ENCODE measurements at regions not wholly inside any gene's neighbourhood (a gene's known extent, or its start where the extent isn't known, plus 50 kb on each side); places are given as distances from the start of the nearest gene placed in this dataset.

DNA sequence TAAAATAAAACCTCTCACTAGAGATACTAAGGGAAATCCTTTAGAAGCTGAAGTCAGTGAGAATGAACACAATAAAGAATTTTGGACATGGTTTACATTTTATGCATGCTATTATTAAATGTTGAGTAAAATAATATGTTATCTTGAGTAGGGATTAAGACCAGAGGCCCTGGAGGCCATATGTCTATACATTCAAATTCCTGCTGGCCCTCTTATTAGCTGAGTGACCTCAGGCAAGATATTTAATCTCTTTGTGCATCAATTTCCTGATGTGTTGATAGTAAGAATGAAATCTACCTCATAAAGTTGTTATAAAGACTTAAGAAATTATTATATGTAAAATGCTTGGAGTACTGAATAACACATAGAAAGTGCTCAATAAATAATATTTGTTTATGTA is 281.1 kb upstream of the KLF4 start:
- TF ChIP-seq, protein P1, sequence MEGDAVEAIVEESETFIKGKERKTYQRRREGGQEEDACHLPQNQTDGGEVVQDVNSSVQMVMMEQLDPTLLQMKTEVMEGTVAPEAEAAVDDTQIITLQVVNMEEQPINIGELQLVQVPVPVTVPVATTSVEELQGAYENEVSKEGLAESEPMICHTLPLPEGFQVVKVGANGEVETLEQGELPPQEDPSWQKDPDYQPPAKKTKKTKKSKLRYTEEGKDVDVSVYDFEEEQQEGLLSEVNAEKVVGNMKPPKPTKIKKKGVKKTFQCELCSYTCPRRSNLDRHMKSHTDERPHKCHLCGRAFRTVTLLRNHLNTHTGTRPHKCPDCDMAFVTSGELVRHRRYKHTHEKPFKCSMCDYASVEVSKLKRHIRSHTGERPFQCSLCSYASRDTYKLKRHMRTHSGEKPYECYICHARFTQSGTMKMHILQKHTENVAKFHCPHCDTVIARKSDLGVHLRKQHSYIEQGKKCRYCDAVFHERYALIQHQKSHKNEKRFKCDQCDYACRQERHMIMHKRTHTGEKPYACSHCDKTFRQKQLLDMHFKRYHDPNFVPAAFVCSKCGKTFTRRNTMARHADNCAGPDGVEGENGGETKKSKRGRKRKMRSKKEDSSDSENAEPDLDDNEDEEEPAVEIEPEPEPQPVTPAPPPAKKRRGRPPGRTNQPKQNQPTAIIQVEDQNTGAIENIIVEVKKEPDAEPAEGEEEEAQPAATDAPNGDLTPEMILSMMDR (IDR thresholded peaks at IDR 0.05): no peak
- TF ChIP-seq POLR2A (IDR thresholded peaks at IDR 0.05): no peak
